HepG2 (cell line): ENCODE measurements at regions not wholly inside any gene's neighbourhood (a gene's known extent, or its start where the extent isn't known, plus 50 kb on each side); places are given as distances from the start of the nearest gene placed in this dataset.

Experiments used
- ATAC-seq: fragments of 200-7000 bp; cut with Tn5 transposase; 3 replicates; pipeline ENCODE4 v1.9.1; 2020; ENCODE audit warnings: mild to moderate bottlenecking, moderate library complexity
- BruUV-seq: library from RNA; stranded (reverse); fragments of 400-500 nt; replicated peaks from 2 replicates; lab custom pipeline; 2021; lab: Mats Ljungman, UMichigan
- CTCF ChIA-PET: fragments of 300-600 bp; formaldehyde crosslinking; extraction: SDS; loops from one replicate; lab custom pipeline; 2021; ENCODE audit warnings: low total read pairs, inconsistent platforms, low intra/inter-chr PET ratio; lab: Yijun Ruan, JAX
- POLR2A ChIA-PET: fragments of 350-600 bp; sonication (Branson Sonifier 250); formaldehyde crosslinking; loops from one replicate; lab custom pipeline; 2020; ENCODE audit warnings: antibody characterized with exemption, inconsistent platforms; lab: Yijun Ruan, JAX
- DNase-seq: peaks from one replicate; pipeline ENCODE4 v3.0.0-alpha.2; 2015; ENCODE audit warnings: low spot score
- FAIRE-seq: peaks from 3 replicates; lab custom pipeline; 2011; peaks lifted over from hg19 to GRCh38; lab: Jason Lieb, UNC
- H2AFZ ChIP-seq: one replicate; pipeline ENCODE4 v1.6.1; 2011; ENCODE audit warnings: low read length, inconsistent platforms
- H3K27ac ChIP-seq: fragments of 300-600 bp; 3 replicates; pipeline ENCODE4 v1.8.0; 2011; ENCODE audit warnings: mixed run types, mild to moderate bottlenecking, mixed read lengths, low read length, inconsistent platforms; ENCODE audit not compliant: insufficient read depth; ENCODE audit errors: extremely low read length
- H3K27me3 ChIP-seq, 2 experiments: fragments of 200-600 bp in 1 of 2; 2 replicates in 1 of 2; 3 replicates in 1 of 2; pipeline versions ENCODE4 v1.6.0 to v1.8.0; 2011; ENCODE audit warnings: low read length in 2 of 2, mild to moderate bottlenecking in 2 of 2, moderate library complexity in 2 of 2, inconsistent platforms in 1 of 2; ENCODE audit not compliant: insufficient read depth in 2 of 2, control insufficient read depth in 1 of 2
- H3K36me3 ChIP-seq, 2 experiments: fragments of 200-600 bp in 1 of 2; replicated peaks in 1 of 2; 2 replicates in 1 of 2; 3 replicates in 1 of 2; pipeline versions ENCODE4 v1.5.1 to v1.8.0; 2011; ENCODE audit warnings: low read length in 2 of 2, inconsistent platforms in 1 of 2; ENCODE audit not compliant: insufficient read depth in 2 of 2, control insufficient read depth in 1 of 2
- H3K4me1 ChIP-seq: 2 replicates; pipeline ENCODE4 v1.5.1; 2012; ENCODE audit warnings: low read length, inconsistent platforms; ENCODE audit not compliant: insufficient read depth
- H3K4me2 ChIP-seq: 2 replicates; pipeline ENCODE4 v1.6.0; 2011; ENCODE audit warnings: low read depth, low read length, inconsistent platforms
- H3K4me3 ChIP-seq, 3 experiments: fragments of 200-600 bp in 1 of 3; sonication (generic), shearing (Covaris generic) in 1 of 3; replicated peaks in 1 of 3; 2 replicates each; pipeline ENCODE4 v1.5.1; 2011 to 2016; ENCODE audit warnings: low read length in 3 of 3, inconsistent platforms in 2 of 3, low read depth in 2 of 3, mild to moderate bottlenecking in 2 of 3, control low read depth in 1 of 3, mixed read lengths in 1 of 3; ENCODE audit not compliant: insufficient read depth in 1 of 3
- H3K79me2 ChIP-seq: one replicate; pipeline ENCODE4 v1.6.1; 2011; ENCODE audit warnings: low read length, inconsistent platforms; ENCODE audit not compliant: insufficient read depth
- H3K9ac ChIP-seq: 2 replicates; pipeline ENCODE4 v1.6.0; 2011; ENCODE audit warnings: mild to moderate bottlenecking, low read depth, low read length, inconsistent platforms; ENCODE audit not compliant: insufficient read depth
- H3K9me3 ChIP-seq: 2 replicates; pipeline ENCODE4 v1.5.1; 2012; ENCODE audit warnings: mild to moderate bottlenecking, low read length
- H4K20me1 ChIP-seq: 2 replicates; pipeline ENCODE4 v1.6.0; 2011; ENCODE audit warnings: inconsistent platforms, mild to moderate bottlenecking, low read length, moderate library complexity; ENCODE audit not compliant: insufficient read depth
- CBX1 ChIP-seq: IDR thresholded peaks from one replicate; pipeline ENCODE4 v1.6.1; 2016; ENCODE audit warnings: antibody characterized with exemption, low read depth
- E2F1 ChIP-seq: sonication (generic); formaldehyde crosslinking; IDR thresholded peaks from 2 replicates; pipeline ENCODE4 v1.5.0; 2020; ENCODE audit warnings: missing genetic modification reagents
- ELF3 ChIP-seq: IDR thresholded peaks from 2 replicates; pipeline ENCODE4 v1.6.1; 2016; ENCODE audit warnings: missing genetic modification reagents, missing compliant biosample characterization
- KDM3A ChIP-seq: IDR thresholded peaks from 2 replicates; pipeline ENCODE4 v1.6.1; 2018; ENCODE audit warnings: low read depth, missing compliant biosample characterization
- SOX6 ChIP-seq, 2 experiments: fragments of 450-650 bp in 1 of 2; sonication (generic) in 1 of 2; formaldehyde crosslinking in 1 of 2; IDR thresholded peaks; 2 replicates each; pipeline versions ENCODE4 v1.4.0 to v1.6.1; 2017 to 2020; ENCODE audit warnings: antibody characterized with exemption in 1 of 2, mild to moderate bottlenecking in 1 of 2, missing genetic modification reagents in 1 of 2
- ZFAT ChIP-seq: sonication (generic); formaldehyde crosslinking; conservative IDR thresholded peaks from 2 replicates; pipeline ENCODE4 v1.8.1; 2023; ENCODE audit warnings: missing genetic modification reagents, inconsistent platforms
- ZNF362 ChIP-seq: sonication (generic); formaldehyde crosslinking; IDR thresholded peaks from 2 replicates; pipeline ENCODE4 v1.4.0; 2020; ENCODE audit warnings: missing genetic modification reagents, mild to moderate bottlenecking, borderline replicate concordance
- ZNF550 ChIP-seq: sonication (generic); formaldehyde crosslinking; IDR thresholded peaks from 2 replicates; pipeline ENCODE4 v1.4.0; 2020; ENCODE audit warnings: mild to moderate bottlenecking, missing genetic modification reagents, borderline replicate concordance
- WGBS: methylation state at CpG from one replicate; pipeline ENCODE4 v1.1.6; 2017; ENCODE audit warnings: low lambda C conversion rate; 5-methylcytosine and 5-hydroxymethylcytosine counted together
- in situ Hi-C: cut with HindIII; loops from 2 replicates; pipeline ENCODE4 v1.10.0; 2017; ENCODE audit warnings: low pct_unique_long_range_greater_than_20kb; ENCODE audit not compliant: extremely low pct_ligation_motif_present
- intact Hi-C: fragments of 100-400 bp; cut with micrococcal nuclease; formaldehyde crosslinking; loops from one replicate; pipeline ENCODE4 v1.10.0; 2022; ENCODE audit not compliant: unreplicated experiment

- CTCF ChIA-PET, result no interaction called here
- Histone ChIP-seq H3K9me3 (peaks cover 7% of the 10 kb centered on the region; the same call in 1 of the 2 replicates), H3K27ac (no peak overlapping the region), H3K4me1 (no peaks in the 10 kb centered on the region), H2AFZ (no peak overlapping the region), H3K9ac (no peak overlapping the region), H3K27me3 (peaks cover 4 to 38% of the 10 kb centered on the region in 2 experiments; a peak in 4 of 5 replicates), H3K4me3 (no peak overlapping the region), H3K79me2 (no peaks in the 10 kb centered on the region), H4K20me1 (no peaks in the 10 kb centered on the region), H3K4me2 (no peak overlapping the region), H3K36me3 (no peaks in the 10 kb centered on the region)
- intact Hi-C loops (no loop called here), in situ Hi-C loops (no loop called here)
- no TSS peak for BruUV-seq
- TF ChIP-seq KDM3A (CRISPR knock-in tag), result no peak
- no peak for TF ChIP-seq CBX1
- TF ChIP-seq E2F1 (CRISPR knock-in tag), result no peak
- no peak for TF ChIP-seq ELF3 (CRISPR knock-in tag)
- 0% methylated on average over 4 of the region's 6 CpGs for WGBS
- DNase-seq, result no peak
- FAIRE-seq, result no peak
- ATAC-seq, result no peak
- POLR2A ChIA-PET, result no interaction called here
Measured at GRCh38 chr14:104503691-104504090, 75.9 kb upstream of the C14orf180 start.

- ChIA-PET CTCF (no interaction called here), POLR2A (no interaction called here)
- no peaks in the 10 kb centered on the region for H3K4me1 ChIP-seq
- H3K4me2 ChIP-seq, result no peak overlapping the region
- TF ChIP-seq ZNF362 (CRISPR knock-in tag), result no peak
- no peak for TF ChIP-seq ZNF550 (CRISPR knock-in tag)
- TF ChIP-seq SOX6 (IDR thresholded peaks at IDR 0.05), result no peak
- TF ChIP-seq SOX6 (CRISPR knock-in tag; IDR thresholded peaks at IDR 0.05), result no peak
- no peak for TF ChIP-seq ZFAT (CRISPR knock-in tag)
- no peak overlapping the region for H3K4me3 ChIP-seq
- intact Hi-C loops, result no loop called here
- BruUV-seq, result no TSS peak
- no peak overlapping the region for H3K27ac ChIP-seq
- in situ Hi-C loops, result no loop called here
- DNase-seq, result no peak
- no peak overlapping the region for H2AFZ ChIP-seq
- H3K79me2 ChIP-seq, result no peaks in the 10 kb centered on the region
- H3K9ac ChIP-seq, result no peak overlapping the region
- peaks cover 7% of the 10 kb centered on the region; the same call in 1 of the 2 replicates for H3K9me3 ChIP-seq
- H3K36me3 ChIP-seq, result no peaks in the 10 kb centered on the region
- H3K27me3 ChIP-seq, result peaks cover 4 to 32% of the 10 kb centered on the region in 2 experiments; a peak in 4 of 5 replicates
- no peak for ATAC-seq
- WGBS, result 0% methylated on average over 1 of the region's 7 CpGs
- FAIRE-seq, result no peak
- no peaks in the 10 kb centered on the region for H4K20me1 ChIP-seq
Measured at GRCh38 chr14:104504172-104504735, 75.3 kb upstream of the C14orf180 start.
